ENCODE measurements at regions not wholly inside any gene's neighbourhood (a gene's known extent, or its start where the extent isn't known, plus 50 kb on each side); places are given as distances from the start of the nearest gene placed in this dataset.
"Not testable (repeated sequence)": the region's sequence is repeated elsewhere in the genome, so short reads cannot be mapped to it uniquely, and the experiment has no call there.

GRCh38 chr1:221263831-221264767 lies 384.9 kb downstream of the HLX start:
- DNase-seq: peak; percentile 23

DNA sequence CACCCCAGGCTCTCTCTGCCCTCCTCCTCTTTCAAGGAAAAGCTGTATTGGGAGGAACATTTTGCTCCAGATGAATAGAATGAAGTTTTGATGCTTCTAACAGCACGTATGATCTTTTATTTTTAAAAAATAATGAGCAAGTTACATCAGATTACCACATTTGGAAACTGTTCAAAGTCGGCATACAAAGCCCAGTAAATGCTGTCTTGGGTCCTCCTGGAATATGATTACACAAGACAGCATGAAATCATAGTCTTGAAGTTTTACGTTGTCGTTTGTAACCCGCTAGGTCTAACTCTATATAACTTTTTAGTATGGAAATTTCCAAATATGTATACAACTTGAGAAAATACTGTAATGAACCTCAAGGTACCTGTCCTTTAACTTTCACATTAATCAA lies 385.6 kb downstream of the HLX start:
- DNase-seq: no peak

DNA sequence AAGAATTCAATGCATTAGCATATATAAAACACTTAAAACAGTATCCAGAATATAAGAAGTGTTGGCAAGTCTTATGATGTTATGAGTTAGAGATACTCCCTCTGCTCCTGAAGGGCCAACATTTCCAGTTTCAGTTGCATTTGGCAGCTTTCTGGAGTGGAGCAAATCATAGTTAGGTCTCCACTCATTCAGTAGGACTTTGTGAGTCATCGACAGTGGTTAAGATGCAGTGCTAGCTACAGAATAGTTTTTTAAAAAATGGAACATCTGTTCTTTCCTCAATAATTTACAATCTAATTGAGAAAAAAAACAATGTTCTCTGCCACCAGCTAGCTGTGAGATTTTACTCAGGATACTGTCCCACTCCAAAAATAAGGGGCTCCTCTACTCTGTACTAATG lies 389.1 kb downstream of the HLX start:
- DNase-seq: no peak

DNA sequence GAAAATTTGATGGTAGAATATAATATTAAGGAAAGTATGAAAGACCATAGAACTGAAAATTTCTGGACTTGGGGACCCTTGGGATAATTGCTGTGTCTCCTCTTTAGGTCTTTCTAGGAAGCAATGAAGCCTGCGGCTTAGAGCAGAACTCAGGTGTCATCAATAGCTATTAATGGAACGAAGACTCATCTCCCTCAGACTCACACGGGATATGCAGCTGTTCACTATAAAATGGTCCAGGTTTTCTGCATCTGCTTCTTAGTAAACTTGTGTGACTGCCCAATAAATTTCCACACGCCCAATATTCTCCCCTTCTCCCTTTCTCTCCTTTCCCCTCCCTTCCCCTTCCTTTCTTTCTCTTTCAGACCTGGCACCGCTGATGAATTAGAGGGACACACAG lies 392.5 kb downstream of the HLX start:
- DNase-seq: no peak

DNA sequence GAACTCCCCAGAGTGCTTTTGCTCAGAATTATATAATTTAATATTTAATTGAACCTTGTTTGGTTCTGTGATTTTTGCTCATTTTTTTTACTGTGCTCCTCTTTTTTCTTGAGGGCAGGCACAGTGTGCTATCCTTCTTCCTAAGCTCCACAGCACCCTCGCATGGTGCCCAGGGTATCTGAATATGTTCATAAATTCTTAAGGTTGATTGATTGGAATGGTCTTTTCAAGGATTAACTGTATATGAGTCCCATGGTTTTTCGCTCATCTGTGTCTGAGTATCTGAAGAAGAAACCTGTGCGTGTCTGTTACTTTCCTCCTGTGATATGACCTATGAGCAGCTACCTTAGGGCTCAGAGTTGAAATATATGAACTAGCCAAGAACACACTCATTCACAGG lies 393.7 kb downstream of the HLX start:
- no peak for DNase-seq

- peak; percentile 88 for DNase-seq
Observed at GRCh38 chr1:221274373-221274772, 395.1 kb downstream of the HLX start.

GRCh38 chr1:221276896-221277409 lies 397.7 kb downstream of the HLX start:
- no peak for DNase-seq

DNA sequence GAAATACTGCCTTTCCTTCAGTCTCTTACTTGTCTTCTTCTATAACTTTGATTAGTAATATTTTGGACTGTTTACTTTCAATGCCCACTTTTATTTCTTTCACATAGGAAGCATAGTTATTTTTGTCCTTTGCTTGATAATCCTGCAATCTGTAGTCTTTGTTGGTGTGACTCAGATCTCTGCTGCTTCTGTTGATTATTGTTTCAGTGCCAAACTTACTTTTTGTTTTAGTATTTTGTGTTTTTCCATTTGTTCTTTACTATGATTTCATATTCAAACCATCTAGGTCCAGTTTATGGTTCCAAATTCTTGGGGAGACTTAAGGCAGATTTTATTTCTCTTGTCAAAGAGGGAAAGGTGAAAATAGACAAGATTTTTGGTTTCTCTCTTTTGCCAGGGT lies 399.9 kb downstream of the HLX start:
- DNase-seq: no peak

DNA sequence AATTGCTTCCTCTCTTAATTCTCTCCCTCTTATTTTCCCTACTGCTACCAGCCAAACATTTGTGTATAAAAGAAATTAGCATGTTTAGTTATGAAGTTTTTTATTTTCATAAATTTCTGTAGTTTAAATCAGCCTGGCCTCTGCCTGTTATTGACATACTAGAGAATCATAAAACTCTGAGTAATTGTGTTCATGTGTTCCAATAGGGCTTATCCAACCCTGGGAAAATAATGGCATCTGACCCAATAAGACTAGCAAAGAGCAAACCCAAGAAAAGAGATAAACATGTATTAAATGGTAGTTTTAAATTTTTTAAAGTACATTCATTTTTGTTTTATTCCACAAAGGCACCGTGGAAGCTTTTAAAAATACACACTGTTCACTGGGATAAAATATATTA lies 404.3 kb downstream of the HLX start:
- DNase-seq: no peak

- peak; percentile 35 for DNase-seq
Observed at GRCh38 chr1:221284028-221284427, 404.8 kb downstream of the HLX start.

GRCh38 chr1:221284991-221285390 lies 405.7 kb downstream of the HLX start:
- not testable (repeated sequence) for DNase-seq

DNA sequence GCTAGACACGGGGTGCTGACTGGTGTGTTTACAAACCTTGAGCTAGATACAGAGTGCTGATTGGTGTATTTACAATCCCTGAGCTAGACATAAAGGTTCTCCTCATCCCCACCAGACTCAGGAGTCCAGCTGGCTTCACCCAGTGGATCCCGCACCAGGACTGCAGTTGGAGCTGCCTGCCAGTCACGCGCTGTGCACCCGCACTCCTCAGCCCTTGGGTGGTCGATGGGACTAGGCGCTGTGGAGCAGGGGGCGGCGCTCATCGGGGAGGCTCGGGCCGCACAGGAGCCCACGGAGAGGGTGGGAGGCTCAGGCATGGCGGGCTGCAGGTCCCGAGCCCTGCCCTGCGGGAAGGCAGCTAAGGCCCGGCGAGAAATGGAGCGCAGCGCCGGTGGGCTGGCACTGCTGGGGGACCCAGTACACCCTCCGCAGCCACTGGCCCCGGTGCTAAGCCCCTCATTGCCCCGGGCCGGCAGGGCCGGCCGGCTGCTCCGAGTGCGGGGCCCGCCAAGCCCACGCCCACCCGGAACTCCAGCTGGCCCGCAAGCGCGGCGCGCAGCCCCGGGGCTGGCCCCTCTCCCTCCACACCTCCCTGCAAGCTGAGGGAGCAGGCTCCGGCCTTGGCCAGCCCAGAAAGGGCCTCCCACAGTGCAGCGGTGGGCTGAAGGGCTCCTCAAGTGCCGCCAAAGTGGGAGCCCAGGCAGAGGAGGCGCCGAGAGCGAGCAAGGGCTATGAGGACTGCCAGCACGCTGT lies 406.4 kb downstream of the HLX start:
- DNase-seq: not testable (repeated sequence)

DNA sequence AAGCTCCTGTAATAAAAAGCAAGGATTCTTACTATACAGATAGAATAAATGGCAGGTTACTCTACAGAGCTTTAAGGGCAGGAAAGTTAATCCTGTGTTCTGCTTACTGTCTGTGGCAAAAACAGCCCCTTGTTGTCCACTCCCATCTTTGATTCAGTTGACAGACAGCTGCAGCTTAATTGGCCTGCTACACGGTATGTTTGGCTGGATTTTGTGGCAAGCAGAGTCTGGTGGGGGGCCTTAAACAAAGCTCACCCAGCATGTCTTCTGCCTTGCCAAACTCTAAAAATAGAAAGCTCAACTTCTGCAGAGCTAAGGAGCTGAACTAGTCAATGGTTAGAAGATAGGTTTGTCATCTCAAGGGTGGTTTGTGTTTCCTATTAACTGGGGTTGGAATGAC lies 407.2 kb downstream of the HLX start:
- DNase-seq: no peak

DNA sequence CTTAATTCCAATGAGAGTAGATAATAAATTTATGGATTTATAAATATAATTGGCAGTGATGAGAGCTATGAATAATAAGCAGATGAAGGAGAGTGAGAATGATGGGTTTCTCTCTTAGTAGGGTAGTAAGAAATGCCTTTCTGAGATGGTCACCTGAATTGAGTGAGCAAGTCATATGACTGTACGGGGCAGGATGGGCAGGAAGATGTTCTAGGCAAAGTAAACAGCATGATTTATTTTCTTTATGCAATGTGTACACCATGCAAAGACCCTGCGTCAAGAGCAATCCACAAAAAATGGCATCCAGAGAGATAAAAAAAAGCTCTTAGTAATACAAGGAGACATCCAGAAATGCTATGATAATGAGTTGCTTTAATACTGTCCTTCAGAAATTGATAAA lies 409.9 kb downstream of the HLX start:
- peak; percentile 85 for DNase-seq

DNA sequence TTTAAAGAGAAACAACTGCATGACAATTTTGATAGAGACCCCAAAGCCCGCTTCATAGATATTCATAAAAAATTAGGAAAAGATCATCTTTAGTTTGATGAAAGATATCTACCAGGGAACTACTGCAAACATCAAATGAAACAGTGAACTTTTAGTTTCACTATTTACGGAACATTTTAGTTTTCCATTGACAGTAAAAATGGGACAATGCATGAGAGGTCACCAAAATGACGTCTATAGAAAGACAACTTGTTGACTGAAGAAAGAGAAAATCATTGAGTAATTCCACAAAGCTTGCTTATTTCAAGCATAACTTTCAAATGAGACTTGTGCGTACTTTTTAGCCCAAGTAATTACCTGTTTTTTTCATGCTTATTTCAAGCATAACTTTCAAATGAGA lies 411.4 kb downstream of the HLX start:
- no peak for DNase-seq

GRCh38 chr1:221291113-221291512 lies 411.9 kb downstream of the HLX start:
- DNase-seq: no peak

DNA sequence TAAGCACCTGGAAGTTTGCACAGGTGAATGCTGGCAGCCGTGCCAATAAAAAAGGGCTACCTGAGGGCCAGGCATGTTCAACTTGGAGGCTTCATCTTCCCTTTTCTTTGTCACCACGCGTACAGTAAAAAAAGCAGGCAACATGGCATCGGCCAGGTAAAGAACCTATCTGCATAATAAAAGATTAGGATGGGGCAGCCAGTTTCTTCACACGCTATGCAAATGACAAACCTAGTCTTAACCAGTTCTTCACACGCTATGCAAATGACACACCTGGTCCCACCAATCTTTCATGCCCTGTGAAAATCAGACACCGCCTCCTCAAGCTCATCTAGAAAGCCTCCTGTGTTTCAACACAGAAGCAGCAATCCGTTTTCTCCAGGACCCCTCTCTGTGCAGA lies 413.4 kb downstream of the HLX start:
- DNase-seq: peak; percentile 48

DNA sequence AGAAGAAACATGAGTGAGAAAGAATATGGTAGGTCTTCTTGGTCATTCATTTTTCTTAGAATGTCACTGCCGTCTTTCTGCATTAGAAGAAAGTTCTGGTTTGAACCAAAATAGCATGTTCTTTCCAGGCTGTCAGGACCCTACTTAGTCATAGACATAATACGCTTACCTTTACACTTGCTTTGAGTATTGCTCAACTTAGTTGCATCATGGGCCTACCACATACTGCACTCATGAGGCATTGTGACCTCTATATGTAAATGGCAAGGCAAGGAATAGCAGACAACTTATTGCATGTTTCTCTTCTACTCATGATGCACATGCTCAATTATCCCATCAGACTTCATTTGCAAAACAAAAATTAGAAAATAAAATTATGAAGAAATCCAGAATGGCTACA lies 415.0 kb downstream of the HLX start:
- no peak for DNase-seq

- DNase-seq: no peak
Observed at GRCh38 chr1:221302357-221302756, 423.1 kb downstream of the HLX start.

DNA sequence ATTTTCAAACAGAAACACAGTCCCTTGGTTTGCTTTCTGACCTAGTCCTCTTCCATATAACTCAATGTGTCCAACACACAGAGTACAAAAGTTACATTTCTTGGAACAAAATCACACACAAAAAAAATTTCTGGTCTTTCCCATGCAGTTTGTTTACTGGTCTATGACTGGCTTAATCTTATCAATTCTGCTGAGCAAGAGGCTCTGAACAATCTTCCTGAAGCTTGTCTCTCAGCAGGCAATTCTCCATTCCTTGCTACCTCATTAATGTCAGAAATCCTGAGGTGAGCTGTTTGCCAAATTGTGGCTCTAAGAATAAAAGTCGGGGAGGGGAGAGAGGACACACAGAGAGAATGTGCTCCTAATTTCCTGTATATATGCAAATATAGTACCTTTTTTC lies 423.6 kb downstream of the HLX start:
- DNase-seq: no peak

DNA sequence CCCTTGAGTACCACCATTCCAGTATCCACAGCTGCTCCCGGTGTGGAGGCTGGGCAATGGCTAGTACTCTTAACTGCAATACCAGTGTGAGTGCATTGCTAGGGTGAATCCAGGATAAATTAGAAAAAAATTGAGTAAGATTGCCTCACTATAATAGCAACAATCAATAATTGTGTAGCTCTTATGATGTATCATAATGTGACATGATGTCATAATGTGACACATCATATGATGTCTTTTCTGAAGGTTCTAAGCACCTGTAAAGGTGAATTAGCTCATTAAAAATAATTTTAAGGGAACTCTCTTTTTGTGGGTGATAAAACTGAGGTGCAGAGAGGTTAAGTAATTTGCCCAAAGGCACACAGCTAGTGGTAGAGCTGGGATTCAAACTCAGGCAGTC lies 424.4 kb downstream of the HLX start:
- DNase-seq: no peak

DNA sequence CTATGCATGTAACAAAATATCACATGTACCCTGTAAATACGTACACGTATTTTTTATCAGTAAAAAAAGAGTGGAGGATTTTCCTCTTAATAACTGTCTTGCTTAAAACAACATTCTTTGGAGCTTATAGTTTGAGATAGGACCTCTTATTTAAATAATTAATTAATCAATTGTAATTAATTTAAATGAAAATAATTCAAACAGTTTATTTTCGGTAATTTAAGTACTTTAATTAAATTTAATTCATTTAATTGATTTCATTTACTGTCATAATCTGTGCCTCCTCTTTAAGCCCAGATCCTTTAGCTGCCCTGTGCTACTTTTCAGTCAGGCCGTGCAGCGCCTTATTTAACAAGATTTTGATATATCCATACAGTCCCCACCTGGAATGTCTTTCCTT lies 427.0 kb downstream of the HLX start:
- DNase-seq: no peak

GRCh38 chr1:221308534-221309511 lies 429.6 kb downstream of the HLX start:
- DNase-seq: no peak

Measured in SHP77 treated with DMSO at 0.1 percent for 48 hours (cell line).